Rectal smooth muscle tissue (tissue), 1 donor: ENCODE measurements at regions not wholly inside any gene's neighbourhood (a gene's known extent, or its start where the extent isn't known, plus 50 kb on each side); places are given as distances from the start of the nearest gene placed in this dataset.

Experiments
- H3K27ac ChIP-seq: one replicate; pipeline ENCODE4 v1.7.0; 2013; ENCODE audit warnings: low read depth, low read length, inconsistent platforms
- H3K27me3 ChIP-seq: one replicate; pipeline ENCODE4 v1.7.0; 2013; ENCODE audit warnings: low read length; ENCODE audit not compliant: control insufficient read depth, insufficient read depth
- H3K36me3 ChIP-seq: one replicate; pipeline ENCODE4 v1.7.0; 2013; ENCODE audit warnings: low read length; ENCODE audit not compliant: control insufficient read depth, insufficient read depth
- H3K4me1 ChIP-seq: one replicate; pipeline ENCODE4 v1.7.0; 2013; ENCODE audit warnings: low read length; ENCODE audit not compliant: control insufficient read depth, insufficient read depth
- H3K4me3 ChIP-seq: one replicate; pipeline ENCODE4 v1.7.0; 2013; ENCODE audit warnings: low read length
- H3K9ac ChIP-seq: one replicate; pipeline ENCODE4 v1.7.0; 2013; ENCODE audit warnings: low read length

GRCh38 chr3:16122155-16122554, 52.3 kb upstream of the GALNT15 start:
- H3K36me3 ChIP-seq, result no peaks in the 10 kb centered on the region
- no peaks in the 10 kb centered on the region for H3K27me3 ChIP-seq
- no peak overlapping the region for H3K9ac ChIP-seq
- H3K4me3 ChIP-seq, result no peak overlapping the region
- no peaks in the 10 kb centered on the region for H3K4me1 ChIP-seq
- H3K27ac ChIP-seq, result no peak overlapping the region

DNA sequence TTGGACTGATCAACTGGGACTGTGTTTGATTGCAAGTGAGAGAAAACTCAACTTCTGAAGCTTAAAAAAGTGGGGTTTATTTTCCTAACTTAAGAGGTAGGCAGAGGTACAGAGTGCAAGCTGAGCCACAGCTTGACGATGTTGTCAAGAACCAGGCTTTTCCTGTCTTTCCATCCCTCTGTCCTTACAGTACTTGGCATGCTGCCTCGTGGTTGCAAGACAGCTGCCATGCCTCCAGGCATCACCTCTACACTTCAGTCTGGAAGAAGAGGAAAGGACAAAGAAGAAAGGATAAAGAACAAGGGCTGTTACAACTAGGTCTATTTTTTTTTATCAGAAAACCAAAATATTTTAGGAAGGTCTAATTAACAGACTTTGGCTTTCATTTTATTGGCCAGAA, 51.8 kb upstream of the GALNT15 start:
- no peak overlapping the region for H3K27ac ChIP-seq
- no peaks in the 10 kb centered on the region for H3K4me1 ChIP-seq
- no peaks in the 10 kb centered on the region for H3K27me3 ChIP-seq
- no peak overlapping the region for H3K9ac ChIP-seq
- H3K36me3 ChIP-seq, result no peaks in the 10 kb centered on the region
- no peak overlapping the region for H3K4me3 ChIP-seq

DNA sequence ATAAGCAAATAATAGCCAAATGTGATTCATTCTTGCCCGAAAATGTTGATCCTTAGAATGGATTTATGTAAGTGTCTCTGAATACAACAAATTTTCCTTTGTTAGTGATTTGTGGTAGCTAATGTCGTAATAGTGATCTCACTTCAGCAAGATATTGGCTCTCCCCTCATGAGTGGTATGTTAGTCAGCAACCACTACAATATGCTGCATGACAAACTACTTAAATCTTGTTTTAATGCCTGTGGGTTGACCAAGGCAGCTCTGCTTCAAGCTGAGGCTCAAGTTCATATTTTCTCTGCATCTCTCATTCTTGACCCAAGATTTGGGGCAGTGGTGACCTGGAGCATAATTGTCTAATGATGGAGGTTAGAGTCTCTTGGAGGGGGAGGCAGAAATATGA, 49.8 kb upstream of the GALNT15 start:
- no peaks in the 10 kb centered on the region for H3K27me3 ChIP-seq
- H3K36me3 ChIP-seq, result no peaks in the 10 kb centered on the region
- H3K27ac ChIP-seq, result no peak overlapping the region
- H3K4me1 ChIP-seq, result no peaks in the 10 kb centered on the region
- H3K4me3 ChIP-seq, result no peak overlapping the region
- H3K9ac ChIP-seq, result no peak overlapping the region
